H1 (cell line): ENCODE measurements at regions not wholly inside any gene's neighbourhood (a gene's known extent, or its start where the extent isn't known, plus 50 kb on each side); places are given as distances from the start of the nearest gene placed in this dataset.

Experiments
- CHD2 ChIP-seq: IDR thresholded peaks from 2 replicates; pipeline ENCODE4 v1.6.1; 2012; ENCODE audit warnings: low read length, improper control_type of control experiment
- RNF2 ChIP-seq: fragments of 200-900, 300-1000 bp; sonication (generic); IDR thresholded peaks from 2 replicates; pipeline ENCODE4 v1.7.1; 2016; ENCODE audit warnings: borderline replicate concordance, low read depth, mild to moderate bottlenecking, antibody characterized with exemption, low read length; ENCODE audit not compliant: poor library complexity, severe bottlenecking; ENCODE audit errors: missing control alignments
- TBP ChIP-seq: IDR thresholded peaks from 2 replicates; pipeline ENCODE4 v1.6.1; 2011; ENCODE audit warnings: low read depth, low read length, improper control_type of control experiment
- TF ChIP-seq, protein P1 (sequence below), 3 experiments: IDR thresholded peaks; 1 replicate in 2 of 3; 2 replicates in 1 of 3; pipeline versions ENCODE4 v1.5.1 to v1.6.1; 2011; ENCODE audit warnings: low read length in 3 of 3, mild to moderate bottlenecking in 3 of 3, inconsistent platforms in 2 of 3, low read depth in 1 of 3, moderate library complexity in 1 of 3; ENCODE audit not compliant: insufficient read depth in 1 of 3; ENCODE audit errors: control extremely low read depth in 1 of 3

DNA sequence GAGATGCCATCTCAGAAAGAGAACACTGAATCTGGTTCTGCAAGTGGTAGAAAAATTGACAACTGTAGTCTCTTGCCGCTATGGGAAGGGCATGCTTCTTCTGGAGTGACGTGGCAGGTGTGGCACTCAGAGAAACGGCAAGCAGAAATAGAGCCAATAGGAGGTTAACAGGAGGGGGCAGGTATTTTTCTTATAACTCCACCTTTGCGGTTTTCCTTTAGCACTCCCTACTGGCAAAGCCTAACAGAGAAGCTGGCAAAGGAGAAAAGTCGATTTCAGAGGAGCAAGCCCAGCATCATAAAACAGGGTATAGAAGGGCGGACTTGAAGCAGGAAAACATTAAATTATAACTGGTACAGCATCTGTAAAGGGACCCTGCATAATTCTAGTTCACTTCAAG lies 1382.2 kb downstream of the PCDH18 start (continued):
- TF ChIP-seq, protein P1, sequence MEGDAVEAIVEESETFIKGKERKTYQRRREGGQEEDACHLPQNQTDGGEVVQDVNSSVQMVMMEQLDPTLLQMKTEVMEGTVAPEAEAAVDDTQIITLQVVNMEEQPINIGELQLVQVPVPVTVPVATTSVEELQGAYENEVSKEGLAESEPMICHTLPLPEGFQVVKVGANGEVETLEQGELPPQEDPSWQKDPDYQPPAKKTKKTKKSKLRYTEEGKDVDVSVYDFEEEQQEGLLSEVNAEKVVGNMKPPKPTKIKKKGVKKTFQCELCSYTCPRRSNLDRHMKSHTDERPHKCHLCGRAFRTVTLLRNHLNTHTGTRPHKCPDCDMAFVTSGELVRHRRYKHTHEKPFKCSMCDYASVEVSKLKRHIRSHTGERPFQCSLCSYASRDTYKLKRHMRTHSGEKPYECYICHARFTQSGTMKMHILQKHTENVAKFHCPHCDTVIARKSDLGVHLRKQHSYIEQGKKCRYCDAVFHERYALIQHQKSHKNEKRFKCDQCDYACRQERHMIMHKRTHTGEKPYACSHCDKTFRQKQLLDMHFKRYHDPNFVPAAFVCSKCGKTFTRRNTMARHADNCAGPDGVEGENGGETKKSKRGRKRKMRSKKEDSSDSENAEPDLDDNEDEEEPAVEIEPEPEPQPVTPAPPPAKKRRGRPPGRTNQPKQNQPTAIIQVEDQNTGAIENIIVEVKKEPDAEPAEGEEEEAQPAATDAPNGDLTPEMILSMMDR (IDR thresholded peaks at IDR 0.05; ENCODE audit: control extremely low read depth in 1 of 3, insufficient read depth in 1 of 3, low read depth in 1 of 3, low read length in 3 of 3): peak in 2 of 3 experiments; percentile 41 to 43; a peak in 3 of 4 replicates
- TF ChIP-seq RNF2: no peak
- TF ChIP-seq TBP: no peak
- TF ChIP-seq CHD2: no peak
